ENCODE measurements at regions not wholly inside any gene's neighbourhood (a gene's known extent, or its start where the extent isn't known, plus 50 kb on each side); places are given as distances from the start of the nearest gene placed in this dataset.

GRCh38 chr6:11292594-11293236 lies 60.2 kb upstream of the NEDD9 start:
- DNase-seq: no peak

- DNase-seq: no peak
Measured at GRCh38 chr6:11292091-11292490, 59.6 kb upstream of the NEDD9 start.

GRCh38 chr6:11291582-11291981 lies 59.1 kb upstream of the NEDD9 start:
- DNase-seq: no peak

- DNase-seq: no peak
Measured at GRCh38 chr6:11290027-11290426, 57.6 kb upstream of the NEDD9 start.

GRCh38 chr6:11288065-11288464 lies 55.6 kb upstream of the NEDD9 start:
- DNase-seq: peak; percentile 20

GRCh38 chr6:11284996-11285395 lies 52.5 kb upstream of the NEDD9 start:
- DNase-seq: no peak

- DNase-seq: no peak
Measured at GRCh38 chr6:11283629-11284028, 51.2 kb upstream of the NEDD9 start.

GRCh38 chr6:11282875-11283274 lies 50.4 kb upstream of the NEDD9 start:
- no peak for DNase-seq
